Vagina (tissue), 2 donors: ENCODE measurements at regions not wholly inside any gene's neighbourhood (a gene's known extent, or its start where the extent isn't known, plus 50 kb on each side); places are given as distances from the start of the nearest gene placed in this dataset.

ENCODE experiments used
- DNase-seq, 2 donors: peaks; one replicate each; pipeline ENCODE4 v3.0.0-alpha.2; 2017; ENCODE audit errors: extremely low spot score in 2 of 2
- H3K27ac ChIP-seq: fragments of 200-600 bp; sonication (generic); one replicate; pipeline ENCODE4 v1.5.1; 2019
- H3K27me3 ChIP-seq: fragments of 200-600 bp; sonication (generic); one replicate; pipeline ENCODE4 v1.5.1; 2019
- H3K36me3 ChIP-seq, 2 donors: fragments of 200-600 bp; sonication (generic); one replicate each; pipeline ENCODE4 v1.5.1; 2017 to 2019
- H3K4me1 ChIP-seq: fragments of 200-600 bp; sonication (generic); one replicate; pipeline ENCODE4 v1.5.1; 2019
- H3K4me3 ChIP-seq, 2 donors: fragments of 200-600 bp; sonication (generic); 1 replicate in 1 of 2; 2 replicates in 1 of 2; pipeline ENCODE4 v1.5.1; 2016 to 2019
- H3K9me3 ChIP-seq: fragments of 200-600 bp; sonication (generic); one replicate; pipeline ENCODE4 v1.5.1; 2019
- CTCF ChIP-seq, 3 experiments: fragments of 450-650 bp in 2 of 3; fragments of 200-600 bp in 1 of 3; sonication (generic) in 1 of 3; IDR thresholded peaks; one replicate each; pipeline ENCODE4 v1.5.1; 2017 to 2019; ENCODE audit warnings: antibody characterized with exemption in 3 of 3, mild to moderate bottlenecking in 2 of 3, moderate library complexity in 2 of 3
- POLR2A ChIP-seq, 2 donors: fragments of 450-650 bp; IDR thresholded peaks; one replicate each; pipeline ENCODE4 v1.6.1; 2017; ENCODE audit warnings: antibody characterized with exemption in 2 of 2, mild to moderate bottlenecking in 2 of 2, moderate library complexity in 2 of 2
- POLR2AphosphoS5 ChIP-seq, 2 donors: sonication (generic); formaldehyde crosslinking; IDR thresholded peaks; one replicate each; pipeline ENCODE4 v1.9.0; 2017; ENCODE audit warnings: antibody characterized with exemption in 2 of 2, mild to moderate bottlenecking in 2 of 2, low read depth in 1 of 2; ENCODE audit not compliant: insufficient read depth in 1 of 2
- intact Hi-C: fragments of 100-400 bp; cut with DNase I; formaldehyde crosslinking; loops from one replicate; pipeline ENCODE4 v1.15.1; 2023

GRCh38 chr14:26067786-26068459 is 529.9 kb downstream of the NOVA1 start:
- intact Hi-C loops, result no loop called here
- TF ChIP-seq POLR2AphosphoS5 (IDR thresholded peaks at IDR 0.05; ENCODE audit: insufficient read depth in 1 of 2, low read depth in 1 of 2) (no peak), POLR2A (IDR thresholded peaks at IDR 0.05) (no peak), CTCF (IDR thresholded peaks at IDR 0.05) (no peak)
- Histone ChIP-seq H3K36me3 (no peaks in the 10 kb centered on the region), H3K4me3 (no peak overlapping the region), H3K27me3 (no peaks in the 10 kb centered on the region), H3K27ac (no peak overlapping the region), H3K9me3 (no peaks in the 10 kb centered on the region), H3K4me1 (no peaks in the 10 kb centered on the region)
- no peak for DNase-seq

- Histone ChIP-seq H3K9me3 (no peaks in the 10 kb centered on the region), H3K4me1 (no peaks in the 10 kb centered on the region), H3K4me3 (no peak overlapping the region), H3K27ac (no peak overlapping the region), H3K27me3 (no peaks in the 10 kb centered on the region), H3K36me3 (no peaks in the 10 kb centered on the region)
- DNase-seq, result no peak
- intact Hi-C loops, result no loop called here
- TF ChIP-seq POLR2A (IDR thresholded peaks at IDR 0.05) (no peak), CTCF (IDR thresholded peaks at IDR 0.05) (no peak), POLR2AphosphoS5 (IDR thresholded peaks at IDR 0.05; ENCODE audit: insufficient read depth in 1 of 2, low read depth in 1 of 2) (no peak)
Observed at GRCh38 chr14:26067341-26067740, 530.5 kb downstream of the NOVA1 start.

GRCh38 chr14:26056036-26056616 is 541.7 kb downstream of the NOVA1 start:
- intact Hi-C loops, result no loop called here
- Histone ChIP-seq H3K4me1 (no peaks in the 10 kb centered on the region), H3K27ac (no peak overlapping the region), H3K36me3 (no peaks in the 10 kb centered on the region), H3K4me3 (no peak overlapping the region), H3K9me3 (no peaks in the 10 kb centered on the region), H3K27me3 (no peaks in the 10 kb centered on the region)
- no peak for DNase-seq
- TF ChIP-seq CTCF (IDR thresholded peaks at IDR 0.05), result no peak
- TF ChIP-seq POLR2A (IDR thresholded peaks at IDR 0.05), result no peak
- no peak for TF ChIP-seq POLR2AphosphoS5 (IDR thresholded peaks at IDR 0.05; ENCODE audit: insufficient read depth in 1 of 2, low read depth in 1 of 2)

DNA sequence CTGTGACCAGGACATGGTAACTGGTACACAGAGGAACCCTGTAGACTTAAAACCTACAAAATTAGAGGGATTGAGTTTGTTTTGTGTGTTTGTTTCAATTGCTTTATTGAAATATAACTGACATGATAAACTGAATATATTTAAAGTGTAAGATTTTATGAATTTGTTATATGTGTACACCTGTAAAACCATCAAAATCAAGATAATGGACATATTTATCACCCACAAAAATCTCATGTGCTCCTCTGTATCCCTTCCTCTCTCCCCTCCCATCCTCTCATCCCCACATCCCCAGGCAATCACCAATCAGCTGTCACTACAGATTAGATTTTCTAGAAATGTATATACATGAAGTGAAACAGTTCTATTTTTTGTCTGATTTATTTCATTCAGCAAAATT is 565.5 kb downstream of the NOVA1 start:
- no peaks in the 10 kb centered on the region for H3K36me3 ChIP-seq
- no peak overlapping the region for H3K4me3 ChIP-seq
- H3K9me3 ChIP-seq, result no peaks in the 10 kb centered on the region
- H3K27ac ChIP-seq, result no peak overlapping the region
- no peak for DNase-seq
- H3K4me1 ChIP-seq, result no peaks in the 10 kb centered on the region
- intact Hi-C loops, result no loop called here
- TF ChIP-seq POLR2A (IDR thresholded peaks at IDR 0.05) (no peak), CTCF (IDR thresholded peaks at IDR 0.05) (no peak), POLR2AphosphoS5 (IDR thresholded peaks at IDR 0.05; ENCODE audit: insufficient read depth in 1 of 2, low read depth in 1 of 2) (no peak)
- no peaks in the 10 kb centered on the region for H3K27me3 ChIP-seq

DNA sequence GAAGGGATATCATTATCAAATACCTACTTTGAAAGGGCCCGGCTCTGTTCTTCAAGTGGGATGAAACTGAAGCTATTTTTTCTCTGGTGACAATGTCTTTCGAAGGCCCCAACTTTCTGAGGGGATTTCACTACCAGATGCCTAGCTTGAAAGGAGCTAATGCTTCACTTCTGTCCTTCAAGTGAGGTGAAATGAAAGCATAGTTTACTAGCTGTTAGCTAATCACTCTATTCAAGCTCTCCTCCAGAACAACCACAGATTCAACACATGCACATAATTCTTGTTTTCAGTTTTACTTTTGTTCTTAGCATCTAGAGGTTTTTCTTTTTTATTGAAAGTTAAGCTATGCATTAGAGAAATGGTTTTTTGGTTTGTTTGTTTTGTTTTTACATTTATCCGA is 571.4 kb downstream of the NOVA1 start:
- intact Hi-C loops, result no loop called here
- no peak for TF ChIP-seq POLR2AphosphoS5 (IDR thresholded peaks at IDR 0.05; ENCODE audit: insufficient read depth in 1 of 2, low read depth in 1 of 2)
- TF ChIP-seq CTCF (IDR thresholded peaks at IDR 0.05), result no peak
- TF ChIP-seq POLR2A (IDR thresholded peaks at IDR 0.05), result no peak

More for the DNA sequence above, 571.4 kb downstream of the NOVA1 start:
- Histone ChIP-seq H3K9me3 (no peaks in the 10 kb centered on the region), H3K4me1 (no peaks in the 10 kb centered on the region), H3K27ac (no peak overlapping the region), H3K4me3 (no peak overlapping the region), H3K36me3 (no peaks in the 10 kb centered on the region), H3K27me3 (no peaks in the 10 kb centered on the region)
- no peak for DNase-seq
